H1 (cell line): ENCODE measurements at regions not wholly inside any gene's neighbourhood (a gene's known extent, or its start where the extent isn't known, plus 50 kb on each side); places are given as distances from the start of the nearest gene placed in this dataset.

Experiments
- EZH2 ChIP-seq: fragments of 200-600 bp; sonication (generic); IDR thresholded peaks from 2 replicates; pipeline ENCODE4 v1.7.1; 2012; ENCODE audit warnings: low read depth, mild to moderate bottlenecking, moderate library complexity, low read length, inconsistent platforms; ENCODE audit not compliant: severe bottlenecking
- GABPA ChIP-seq: IDR thresholded peaks from 2 replicates; pipeline ENCODE4 v1.6.1; 2011; ENCODE audit warnings: mild to moderate bottlenecking, low read length, moderate library complexity, borderline replicate concordance; ENCODE audit not compliant: insufficient read depth
- HDAC6 ChIP-seq: IDR thresholded peaks from one replicate; pipeline ENCODE4 v1.7.1; 2012; ENCODE audit warnings: low read depth, mild to moderate bottlenecking, inconsistent platforms, low read length, moderate library complexity
- KDM1A ChIP-seq: fragments of 200-600, 300-600 bp; sonication (generic); IDR thresholded peaks from 2 replicates; pipeline ENCODE4 v1.7.1; 2016; ENCODE audit warnings: mild to moderate bottlenecking, low read length, borderline replicate concordance
- MAFK ChIP-seq: IDR thresholded peaks from 2 replicates; pipeline ENCODE4 v1.6.1; 2012; ENCODE audit warnings: low read depth, mild to moderate bottlenecking, improper control_type of control experiment, low read length
- NRF1 ChIP-seq: IDR thresholded peaks from 2 replicates; pipeline ENCODE4 v1.6.1; 2011; ENCODE audit warnings: mild to moderate bottlenecking, low read depth, low read length, improper control_type of control experiment
- POLR2A ChIP-seq, 2 experiments: IDR thresholded peaks; 1 replicate in 1 of 2; 2 replicates in 1 of 2; pipeline ENCODE4 v1.6.1; 2011; ENCODE audit warnings: low read depth in 2 of 2, low read length in 2 of 2, mild to moderate bottlenecking in 2 of 2; ENCODE audit errors: control extremely low read depth in 1 of 2
- RBBP5 ChIP-seq: IDR thresholded peaks from 2 replicates; pipeline ENCODE4 v1.7.1; 2012; ENCODE audit warnings: low read depth, mild to moderate bottlenecking, inconsistent platforms, low read length, moderate library complexity, borderline replicate concordance
- RNF2 ChIP-seq: fragments of 200-900, 300-1000 bp; sonication (generic); IDR thresholded peaks from 2 replicates; pipeline ENCODE4 v1.7.1; 2016; ENCODE audit warnings: borderline replicate concordance, low read depth, mild to moderate bottlenecking, antibody characterized with exemption, low read length; ENCODE audit not compliant: poor library complexity, severe bottlenecking; ENCODE audit errors: missing control alignments
- RXRA ChIP-seq: IDR thresholded peaks from 2 replicates; pipeline ENCODE4 v1.6.1; 2011; ENCODE audit warnings: low read depth, mild to moderate bottlenecking, low read length, moderate library complexity; ENCODE audit not compliant: insufficient read depth
- YY1 ChIP-seq: IDR thresholded peaks from 2 replicates; pipeline ENCODE4 v1.6.1; 2011; ENCODE audit warnings: low read depth, mild to moderate bottlenecking, low read length
- TF ChIP-seq, protein P1 (sequence below), 3 experiments: IDR thresholded peaks; 1 replicate in 2 of 3; 2 replicates in 1 of 3; pipeline versions ENCODE4 v1.5.1 to v1.6.1; 2011; ENCODE audit warnings: low read length in 3 of 3, mild to moderate bottlenecking in 3 of 3, inconsistent platforms in 2 of 3, low read depth in 1 of 3, moderate library complexity in 1 of 3; ENCODE audit not compliant: insufficient read depth in 1 of 3; ENCODE audit errors: control extremely low read depth in 1 of 3
- TF ChIP-seq, protein P2 (sequence below): fragments of 300-600 bp; sonication (generic); IDR thresholded peaks from 2 replicates; pipeline ENCODE4 v1.7.1; 2012; ENCODE audit warnings: low read length, moderate library complexity, mild to moderate bottlenecking, inconsistent platforms; ENCODE audit not compliant: insufficient replicate concordance
- TF ChIP-seq, protein P3 (sequence below): IDR thresholded peaks from 2 replicates; pipeline ENCODE4 v1.6.1; 2011; ENCODE audit warnings: low read depth, mild to moderate bottlenecking, low read length; ENCODE audit not compliant: insufficient read depth

DNA sequence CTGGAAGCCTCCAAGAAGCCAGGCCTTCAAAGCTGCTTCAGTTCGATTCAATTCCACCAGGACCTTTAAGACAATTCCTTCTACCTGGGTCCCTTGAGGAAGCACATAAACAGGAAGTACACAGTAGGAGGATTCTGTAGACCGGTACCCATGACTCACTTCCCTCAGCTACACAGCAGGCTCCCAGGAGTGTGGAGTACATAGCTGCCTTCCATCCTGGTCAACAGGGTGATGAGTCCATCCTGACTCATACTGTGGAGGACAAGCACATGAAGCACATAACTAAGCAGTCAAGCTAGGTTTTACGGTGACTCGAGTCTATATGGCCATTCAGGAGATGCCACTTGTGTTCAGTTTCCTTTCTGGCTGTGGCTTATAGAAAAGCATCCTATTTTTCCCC, 197.6 kb upstream of the RBM19 start:
- TF ChIP-seq RNF2 (no peak), NRF1 (no peak), KDM1A (no peak), POLR2A (IDR thresholded peaks at IDR 0.05; ENCODE audit: control extremely low read depth in 1 of 2, low read depth in 2 of 2, low read length in 2 of 2) (no peak), MAFK (no peak), GABPA (no peak), RXRA (no peak), HDAC6 (no peak), RBBP5 (no peak), YY1 (no peak), EZH2 (no peak)
- TF ChIP-seq, protein P1, sequence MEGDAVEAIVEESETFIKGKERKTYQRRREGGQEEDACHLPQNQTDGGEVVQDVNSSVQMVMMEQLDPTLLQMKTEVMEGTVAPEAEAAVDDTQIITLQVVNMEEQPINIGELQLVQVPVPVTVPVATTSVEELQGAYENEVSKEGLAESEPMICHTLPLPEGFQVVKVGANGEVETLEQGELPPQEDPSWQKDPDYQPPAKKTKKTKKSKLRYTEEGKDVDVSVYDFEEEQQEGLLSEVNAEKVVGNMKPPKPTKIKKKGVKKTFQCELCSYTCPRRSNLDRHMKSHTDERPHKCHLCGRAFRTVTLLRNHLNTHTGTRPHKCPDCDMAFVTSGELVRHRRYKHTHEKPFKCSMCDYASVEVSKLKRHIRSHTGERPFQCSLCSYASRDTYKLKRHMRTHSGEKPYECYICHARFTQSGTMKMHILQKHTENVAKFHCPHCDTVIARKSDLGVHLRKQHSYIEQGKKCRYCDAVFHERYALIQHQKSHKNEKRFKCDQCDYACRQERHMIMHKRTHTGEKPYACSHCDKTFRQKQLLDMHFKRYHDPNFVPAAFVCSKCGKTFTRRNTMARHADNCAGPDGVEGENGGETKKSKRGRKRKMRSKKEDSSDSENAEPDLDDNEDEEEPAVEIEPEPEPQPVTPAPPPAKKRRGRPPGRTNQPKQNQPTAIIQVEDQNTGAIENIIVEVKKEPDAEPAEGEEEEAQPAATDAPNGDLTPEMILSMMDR (IDR thresholded peaks at IDR 0.05; ENCODE audit: control extremely low read depth in 1 of 3, insufficient read depth in 1 of 3, low read depth in 1 of 3, low read length in 3 of 3) = no peak
- TF ChIP-seq, protein P2, sequence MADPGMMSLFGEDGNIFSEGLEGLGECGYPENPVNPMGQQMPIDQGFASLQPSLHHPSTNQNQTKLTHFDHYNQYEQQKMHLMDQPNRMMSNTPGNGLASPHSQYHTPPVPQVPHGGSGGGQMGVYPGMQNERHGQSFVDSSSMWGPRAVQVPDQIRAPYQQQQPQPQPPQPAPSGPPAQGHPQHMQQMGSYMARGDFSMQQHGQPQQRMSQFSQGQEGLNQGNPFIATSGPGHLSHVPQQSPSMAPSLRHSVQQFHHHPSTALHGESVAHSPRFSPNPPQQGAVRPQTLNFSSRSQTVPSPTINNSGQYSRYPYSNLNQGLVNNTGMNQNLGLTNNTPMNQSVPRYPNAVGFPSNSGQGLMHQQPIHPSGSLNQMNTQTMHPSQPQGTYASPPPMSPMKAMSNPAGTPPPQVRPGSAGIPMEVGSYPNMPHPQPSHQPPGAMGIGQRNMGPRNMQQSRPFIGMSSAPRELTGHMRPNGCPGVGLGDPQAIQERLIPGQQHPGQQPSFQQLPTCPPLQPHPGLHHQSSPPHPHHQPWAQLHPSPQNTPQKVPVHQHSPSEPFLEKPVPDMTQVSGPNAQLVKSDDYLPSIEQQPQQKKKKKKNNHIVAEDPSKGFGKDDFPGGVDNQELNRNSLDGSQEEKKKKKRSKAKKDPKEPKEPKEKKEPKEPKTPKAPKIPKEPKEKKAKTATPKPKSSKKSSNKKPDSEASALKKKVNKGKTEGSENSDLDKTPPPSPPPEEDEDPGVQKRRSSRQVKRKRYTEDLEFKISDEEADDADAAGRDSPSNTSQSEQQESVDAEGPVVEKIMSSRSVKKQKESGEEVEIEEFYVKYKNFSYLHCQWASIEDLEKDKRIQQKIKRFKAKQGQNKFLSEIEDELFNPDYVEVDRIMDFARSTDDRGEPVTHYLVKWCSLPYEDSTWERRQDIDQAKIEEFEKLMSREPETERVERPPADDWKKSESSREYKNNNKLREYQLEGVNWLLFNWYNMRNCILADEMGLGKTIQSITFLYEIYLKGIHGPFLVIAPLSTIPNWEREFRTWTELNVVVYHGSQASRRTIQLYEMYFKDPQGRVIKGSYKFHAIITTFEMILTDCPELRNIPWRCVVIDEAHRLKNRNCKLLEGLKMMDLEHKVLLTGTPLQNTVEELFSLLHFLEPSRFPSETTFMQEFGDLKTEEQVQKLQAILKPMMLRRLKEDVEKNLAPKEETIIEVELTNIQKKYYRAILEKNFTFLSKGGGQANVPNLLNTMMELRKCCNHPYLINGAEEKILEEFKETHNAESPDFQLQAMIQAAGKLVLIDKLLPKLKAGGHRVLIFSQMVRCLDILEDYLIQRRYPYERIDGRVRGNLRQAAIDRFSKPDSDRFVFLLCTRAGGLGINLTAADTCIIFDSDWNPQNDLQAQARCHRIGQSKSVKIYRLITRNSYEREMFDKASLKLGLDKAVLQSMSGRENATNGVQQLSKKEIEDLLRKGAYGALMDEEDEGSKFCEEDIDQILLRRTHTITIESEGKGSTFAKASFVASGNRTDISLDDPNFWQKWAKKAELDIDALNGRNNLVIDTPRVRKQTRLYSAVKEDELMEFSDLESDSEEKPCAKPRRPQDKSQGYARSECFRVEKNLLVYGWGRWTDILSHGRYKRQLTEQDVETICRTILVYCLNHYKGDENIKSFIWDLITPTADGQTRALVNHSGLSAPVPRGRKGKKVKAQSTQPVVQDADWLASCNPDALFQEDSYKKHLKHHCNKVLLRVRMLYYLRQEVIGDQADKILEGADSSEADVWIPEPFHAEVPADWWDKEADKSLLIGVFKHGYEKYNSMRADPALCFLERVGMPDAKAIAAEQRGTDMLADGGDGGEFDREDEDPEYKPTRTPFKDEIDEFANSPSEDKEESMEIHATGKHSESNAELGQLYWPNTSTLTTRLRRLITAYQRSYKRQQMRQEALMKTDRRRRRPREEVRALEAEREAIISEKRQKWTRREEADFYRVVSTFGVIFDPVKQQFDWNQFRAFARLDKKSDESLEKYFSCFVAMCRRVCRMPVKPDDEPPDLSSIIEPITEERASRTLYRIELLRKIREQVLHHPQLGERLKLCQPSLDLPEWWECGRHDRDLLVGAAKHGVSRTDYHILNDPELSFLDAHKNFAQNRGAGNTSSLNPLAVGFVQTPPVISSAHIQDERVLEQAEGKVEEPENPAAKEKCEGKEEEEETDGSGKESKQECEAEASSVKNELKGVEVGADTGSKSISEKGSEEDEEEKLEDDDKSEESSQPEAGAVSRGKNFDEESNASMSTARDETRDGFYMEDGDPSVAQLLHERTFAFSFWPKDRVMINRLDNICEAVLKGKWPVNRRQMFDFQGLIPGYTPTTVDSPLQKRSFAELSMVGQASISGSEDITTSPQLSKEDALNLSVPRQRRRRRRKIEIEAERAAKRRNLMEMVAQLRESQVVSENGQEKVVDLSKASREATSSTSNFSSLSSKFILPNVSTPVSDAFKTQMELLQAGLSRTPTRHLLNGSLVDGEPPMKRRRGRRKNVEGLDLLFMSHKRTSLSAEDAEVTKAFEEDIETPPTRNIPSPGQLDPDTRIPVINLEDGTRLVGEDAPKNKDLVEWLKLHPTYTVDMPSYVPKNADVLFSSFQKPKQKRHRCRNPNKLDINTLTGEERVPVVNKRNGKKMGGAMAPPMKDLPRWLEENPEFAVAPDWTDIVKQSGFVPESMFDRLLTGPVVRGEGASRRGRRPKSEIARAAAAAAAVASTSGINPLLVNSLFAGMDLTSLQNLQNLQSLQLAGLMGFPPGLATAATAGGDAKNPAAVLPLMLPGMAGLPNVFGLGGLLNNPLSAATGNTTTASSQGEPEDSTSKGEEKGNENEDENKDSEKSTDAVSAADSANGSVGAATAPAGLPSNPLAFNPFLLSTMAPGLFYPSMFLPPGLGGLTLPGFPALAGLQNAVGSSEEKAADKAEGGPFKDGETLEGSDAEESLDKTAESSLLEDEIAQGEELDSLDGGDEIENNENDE = no peak
- TF ChIP-seq, protein P3, sequence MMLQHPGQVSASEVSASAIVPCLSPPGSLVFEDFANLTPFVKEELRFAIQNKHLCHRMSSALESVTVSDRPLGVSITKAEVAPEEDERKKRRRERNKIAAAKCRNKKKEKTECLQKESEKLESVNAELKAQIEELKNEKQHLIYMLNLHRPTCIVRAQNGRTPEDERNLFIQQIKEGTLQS = no peak
